ENCODE measurements at regions not wholly inside any gene's neighbourhood (a gene's known extent, or its start where the extent isn't known, plus 50 kb on each side); places are given as distances from the start of the nearest gene placed in this dataset.

GRCh38 chr5:87949676-87950631 lies 318.7 kb downstream of the TMEM161B start:
- H3K36me3 ChIP-seq, result no peaks in the 10 kb centered on the region
- intact Hi-C loops (cut with DNase I), result no loop called here
- H3K4me1 ChIP-seq, result no peaks in the 10 kb centered on the region
- H3K9me3 ChIP-seq, result no peaks in the 10 kb centered on the region
- DNase-seq (ENCODE audit: low spot score in 2 of 2), result no peak
- no peaks in the 10 kb centered on the region for H3K27me3 ChIP-seq
- H3K27ac ChIP-seq, result no peak overlapping the region
- no peak for TF ChIP-seq CTCF (IDR thresholded peaks at IDR 0.05)
- no peak overlapping the region for H3K4me3 ChIP-seq

GRCh38 chr5:87948486-87948885 lies 320.2 kb downstream of the TMEM161B start:
- intact Hi-C loops (cut with DNase I), result no loop called here
- no peaks in the 10 kb centered on the region for H3K4me1 ChIP-seq

DNA sequence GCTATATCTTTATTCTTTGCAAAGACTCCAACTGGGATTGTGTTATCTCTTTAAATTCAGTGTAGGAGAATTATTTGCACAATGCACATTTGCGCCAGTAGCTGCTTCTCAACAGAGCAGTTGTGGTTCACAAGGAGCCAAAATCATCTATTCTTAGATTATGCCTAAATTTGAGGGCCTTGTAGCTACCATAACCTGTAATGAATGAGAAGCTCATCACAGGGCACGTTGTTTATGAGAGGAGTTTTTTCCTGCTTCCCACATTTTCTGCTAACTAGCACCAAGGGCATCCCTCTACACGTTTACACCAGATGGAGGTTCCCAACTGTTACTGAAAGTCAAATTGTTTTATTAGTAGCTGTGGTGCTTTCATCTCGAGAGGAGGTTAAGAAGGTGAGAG lies 322.4 kb downstream of the TMEM161B start:
- Histone ChIP-seq H3K4me1 (no peaks in the 10 kb centered on the region), H3K27ac (no peak overlapping the region), H3K9me3 (no peaks in the 10 kb centered on the region), H3K27me3 (no peaks in the 10 kb centered on the region), H3K36me3 (no peaks in the 10 kb centered on the region), H3K4me3 (no peak overlapping the region)
- no peak for DNase-seq (ENCODE audit: low spot score in 2 of 2)
- no peak for TF ChIP-seq CTCF (IDR thresholded peaks at IDR 0.05)
- intact Hi-C loops (cut with DNase I), result no loop called here

More at GRCh38 chr5:87948486-87948885, 320.2 kb downstream of the TMEM161B start:
- Histone ChIP-seq H3K27me3 (no peaks in the 10 kb centered on the region), H3K27ac (no peak overlapping the region), H3K9me3 (no peaks in the 10 kb centered on the region), H3K4me3 (no peak overlapping the region), H3K36me3 (no peaks in the 10 kb centered on the region)
- no peak for DNase-seq (ENCODE audit: low spot score in 2 of 2)
- TF ChIP-seq CTCF (IDR thresholded peaks at IDR 0.05), result no peak

GRCh38 chr5:87945286-87945650 lies 323.4 kb downstream of the TMEM161B start:
- TF ChIP-seq CTCF (IDR thresholded peaks at IDR 0.05), result no peak
- H3K4me3 ChIP-seq, result no peak overlapping the region
- H3K9me3 ChIP-seq, result no peaks in the 10 kb centered on the region
- no peaks in the 10 kb centered on the region for H3K4me1 ChIP-seq
- no peaks in the 10 kb centered on the region for H3K36me3 ChIP-seq
- intact Hi-C loops (cut with DNase I), result no loop called here
- DNase-seq (ENCODE audit: low spot score in 2 of 2), result no peak
- H3K27ac ChIP-seq, result no peak overlapping the region
- H3K27me3 ChIP-seq, result no peaks in the 10 kb centered on the region

DNA sequence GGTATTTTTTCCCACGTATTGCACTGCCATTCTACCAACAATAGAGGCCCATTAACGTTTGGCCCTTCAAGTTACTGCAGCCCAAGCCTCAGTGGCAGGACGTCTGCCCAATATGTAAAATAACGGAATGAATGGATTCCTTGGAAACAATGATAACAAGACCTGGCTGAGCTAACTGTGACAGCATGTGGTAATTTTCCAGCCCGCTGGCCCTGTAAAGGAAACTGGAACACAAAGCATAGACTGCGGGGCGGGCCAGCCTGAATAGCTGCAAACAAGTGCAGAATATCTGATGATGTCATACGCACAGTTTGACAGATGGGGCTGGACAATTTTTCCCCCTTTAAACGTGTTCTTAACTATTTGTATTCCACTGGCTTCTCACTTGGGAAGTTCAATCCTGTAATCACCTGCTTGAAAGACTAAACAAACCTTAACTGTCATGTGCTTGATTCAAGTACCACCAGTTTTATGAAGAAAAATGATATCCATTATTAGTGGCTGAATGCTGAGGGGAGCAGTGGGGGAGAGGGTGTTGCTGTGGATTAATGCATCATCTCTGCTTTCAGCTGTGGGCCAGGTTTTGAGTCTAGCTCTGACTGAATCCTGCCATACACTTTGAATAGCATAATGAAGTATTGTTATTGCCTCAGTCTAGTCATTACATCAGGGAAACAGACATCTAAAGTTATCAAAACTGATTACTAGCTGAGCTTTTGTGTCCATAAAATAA lies 323.9 kb downstream of the TMEM161B start:
- no peaks in the 10 kb centered on the region for H3K9me3 ChIP-seq
- TF ChIP-seq CTCF (IDR thresholded peaks at IDR 0.05), result no peak
- intact Hi-C loops (cut with DNase I), result no loop called here
- no peak for DNase-seq (ENCODE audit: low spot score in 2 of 2)
- no peak overlapping the region for H3K27ac ChIP-seq
- no peaks in the 10 kb centered on the region for H3K27me3 ChIP-seq
- no peaks in the 10 kb centered on the region for H3K36me3 ChIP-seq
- H3K4me1 ChIP-seq, result no peaks in the 10 kb centered on the region
- H3K4me3 ChIP-seq, result no peak overlapping the region

Measured in ascending aorta (tissue), 2 donors.